ENCODE measurements at regions not wholly inside any gene's neighbourhood (a gene's known extent, or its start where the extent isn't known, plus 50 kb on each side); places are given as distances from the start of the nearest gene placed in this dataset.

DNA sequence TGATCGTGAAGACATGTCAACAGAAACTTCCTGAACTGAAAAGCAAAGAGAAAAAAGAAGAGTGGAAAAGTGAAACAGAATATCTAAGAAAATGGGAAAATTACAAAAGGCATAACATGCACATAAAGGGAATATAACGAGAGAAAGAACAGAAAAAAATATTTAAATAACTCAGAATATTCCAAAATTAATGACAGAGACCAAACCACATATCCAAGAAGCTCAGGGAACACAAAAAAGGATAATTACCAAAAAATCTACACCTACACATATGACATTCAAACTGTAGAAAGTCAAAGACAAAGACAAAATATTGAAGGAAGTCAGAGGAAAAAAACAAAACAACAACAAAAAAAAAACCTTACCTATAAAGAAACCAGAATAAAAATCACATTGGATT lies 105.5 kb downstream of the OR13A1 start:
- POLR2A ChIA-PET = no interaction called here
- Mint-ChIP-seq H3K9me3 (peaks cover 14% of the 10 kb centered on the region), H3K27ac (no peak overlapping the region), H3K27me3 (ENCODE audit: low read depth) (no peaks in the 10 kb centered on the region), H3K36me3 (peaks cover 3% of the 10 kb centered on the region), H3K4me1 (peaks cover 4% of the 10 kb centered on the region), H3K4me3 (no peak overlapping the region)
- TF ChIP-seq CREM (CRISPR knock-in tag; IDR thresholded peaks at IDR 0.05) (no peak), JUN (CRISPR knock-in tag; IDR thresholded peaks at IDR 0.05) (no peak), IRF2 (CRISPR knock-in tag; IDR thresholded peaks at IDR 0.05; ENCODE audit: borderline replicate concordance, low read depth) (no peak)
- TF ChIP-seq, protein P1, sequence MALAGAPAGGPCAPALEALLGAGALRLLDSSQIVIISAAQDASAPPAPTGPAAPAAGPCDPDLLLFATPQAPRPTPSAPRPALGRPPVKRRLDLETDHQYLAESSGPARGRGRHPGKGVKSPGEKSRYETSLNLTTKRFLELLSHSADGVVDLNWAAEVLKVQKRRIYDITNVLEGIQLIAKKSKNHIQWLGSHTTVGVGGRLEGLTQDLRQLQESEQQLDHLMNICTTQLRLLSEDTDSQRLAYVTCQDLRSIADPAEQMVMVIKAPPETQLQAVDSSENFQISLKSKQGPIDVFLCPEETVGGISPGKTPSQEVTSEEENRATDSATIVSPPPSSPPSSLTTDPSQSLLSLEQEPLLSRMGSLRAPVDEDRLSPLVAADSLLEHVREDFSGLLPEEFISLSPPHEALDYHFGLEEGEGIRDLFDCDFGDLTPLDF (CRISPR knock-in tag; IDR thresholded peaks at IDR 0.05) = no peak
- TF ChIP-seq, protein P2, sequence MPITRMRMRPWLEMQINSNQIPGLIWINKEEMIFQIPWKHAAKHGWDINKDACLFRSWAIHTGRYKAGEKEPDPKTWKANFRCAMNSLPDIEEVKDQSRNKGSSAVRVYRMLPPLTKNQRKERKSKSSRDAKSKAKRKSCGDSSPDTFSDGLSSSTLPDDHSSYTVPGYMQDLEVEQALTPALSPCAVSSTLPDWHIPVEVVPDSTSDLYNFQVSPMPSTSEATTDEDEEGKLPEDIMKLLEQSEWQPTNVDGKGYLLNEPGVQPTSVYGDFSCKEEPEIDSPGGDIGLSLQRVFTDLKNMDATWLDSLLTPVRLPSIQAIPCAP (CRISPR knock-in tag; IDR thresholded peaks at IDR 0.05) = no peak
- TF ChIP-seq, protein P3, sequence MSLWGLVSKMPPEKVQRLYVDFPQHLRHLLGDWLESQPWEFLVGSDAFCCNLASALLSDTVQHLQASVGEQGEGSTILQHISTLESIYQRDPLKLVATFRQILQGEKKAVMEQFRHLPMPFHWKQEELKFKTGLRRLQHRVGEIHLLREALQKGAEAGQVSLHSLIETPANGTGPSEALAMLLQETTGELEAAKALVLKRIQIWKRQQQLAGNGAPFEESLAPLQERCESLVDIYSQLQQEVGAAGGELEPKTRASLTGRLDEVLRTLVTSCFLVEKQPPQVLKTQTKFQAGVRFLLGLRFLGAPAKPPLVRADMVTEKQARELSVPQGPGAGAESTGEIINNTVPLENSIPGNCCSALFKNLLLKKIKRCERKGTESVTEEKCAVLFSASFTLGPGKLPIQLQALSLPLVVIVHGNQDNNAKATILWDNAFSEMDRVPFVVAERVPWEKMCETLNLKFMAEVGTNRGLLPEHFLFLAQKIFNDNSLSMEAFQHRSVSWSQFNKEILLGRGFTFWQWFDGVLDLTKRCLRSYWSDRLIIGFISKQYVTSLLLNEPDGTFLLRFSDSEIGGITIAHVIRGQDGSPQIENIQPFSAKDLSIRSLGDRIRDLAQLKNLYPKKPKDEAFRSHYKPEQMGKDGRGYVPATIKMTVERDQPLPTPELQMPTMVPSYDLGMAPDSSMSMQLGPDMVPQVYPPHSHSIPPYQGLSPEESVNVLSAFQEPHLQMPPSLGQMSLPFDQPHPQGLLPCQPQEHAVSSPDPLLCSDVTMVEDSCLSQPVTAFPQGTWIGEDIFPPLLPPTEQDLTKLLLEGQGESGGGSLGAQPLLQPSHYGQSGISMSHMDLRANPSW (CRISPR knock-in tag; conservative IDR thresholded peaks at IDR 0.05; ENCODE audit: low read depth) = no peak
- ATAC-seq (no peak), DNase-seq (ENCODE audit: low spot score) (no peak)
- CTCF ChIA-PET = no interaction called here

DNA sequence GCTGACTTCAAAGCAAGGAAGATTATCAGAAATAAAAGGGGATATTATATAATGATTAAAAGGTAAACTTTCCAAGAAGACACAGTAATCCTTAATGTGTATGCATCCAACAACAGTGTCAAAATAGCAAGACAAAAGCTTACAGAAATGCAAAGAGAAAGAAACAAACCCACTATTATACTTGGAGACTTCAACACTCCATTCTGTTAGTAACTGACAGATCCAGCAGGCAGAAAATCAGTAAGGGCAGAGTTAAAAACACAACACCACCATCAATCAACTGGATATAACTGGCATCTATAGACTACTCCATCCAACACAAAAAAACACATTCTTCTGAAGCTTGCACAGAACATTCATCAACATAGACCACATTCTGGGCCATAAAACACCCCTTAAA lies 103.8 kb downstream of the OR13A1 start:
- DNase-seq (ENCODE audit: low spot score) (no peak), ATAC-seq (no peak)
- H3K27me3 Mint-ChIP-seq (ENCODE audit: low read depth) = no peaks in the 10 kb centered on the region
- H3K9me3 Mint-ChIP-seq = peaks cover 14% of the 10 kb centered on the region
- H3K4me3 Mint-ChIP-seq = no peak overlapping the region
- no peak overlapping the region for H3K27ac Mint-ChIP-seq
- ChIA-PET CTCF (no interaction called here), POLR2A (interaction anchor here (0.5 kb wide), 1 partner anchor 426 kb away, joined by 4 read pairs; no protein-coding TSS in a partner anchor)
- TF ChIP-seq, protein P4, sequence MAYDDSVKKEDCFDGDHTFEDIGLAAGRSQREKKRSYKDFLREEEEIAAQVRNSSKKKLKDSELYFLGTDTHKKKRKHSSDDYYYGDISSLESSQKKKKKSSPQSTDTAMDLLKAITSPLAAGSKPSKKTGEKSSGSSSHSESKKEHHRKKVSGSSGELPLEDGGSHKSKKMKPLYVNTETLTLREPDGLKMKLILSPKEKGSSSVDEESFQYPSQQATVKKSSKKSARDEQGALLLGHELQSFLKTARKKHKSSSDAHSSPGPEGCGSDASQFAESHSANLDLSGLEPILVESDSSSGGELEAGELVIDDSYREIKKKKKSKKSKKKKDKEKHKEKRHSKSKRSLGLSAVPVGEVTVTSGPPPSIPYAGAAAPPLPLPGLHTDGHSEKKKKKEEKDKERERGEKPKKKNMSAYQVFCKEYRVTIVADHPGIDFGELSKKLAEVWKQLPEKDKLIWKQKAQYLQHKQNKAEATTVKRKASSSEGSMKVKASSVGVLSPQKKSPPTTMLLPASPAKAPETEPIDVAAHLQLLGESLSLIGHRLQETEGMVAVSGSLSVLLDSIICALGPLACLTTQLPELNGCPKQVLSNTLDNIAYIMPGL (CRISPR knock-in tag; IDR thresholded peaks at IDR 0.05) = no peak
- TF ChIP-seq ZNF138 (CRISPR knock-in tag; conservative IDR thresholded peaks at IDR 0.05) = no peak
- no peak for TF ChIP-seq ZNF396 (CRISPR knock-in tag; IDR thresholded peaks at IDR 0.05; ENCODE audit: borderline replicate concordance)
- TF ChIP-seq, protein P5, sequence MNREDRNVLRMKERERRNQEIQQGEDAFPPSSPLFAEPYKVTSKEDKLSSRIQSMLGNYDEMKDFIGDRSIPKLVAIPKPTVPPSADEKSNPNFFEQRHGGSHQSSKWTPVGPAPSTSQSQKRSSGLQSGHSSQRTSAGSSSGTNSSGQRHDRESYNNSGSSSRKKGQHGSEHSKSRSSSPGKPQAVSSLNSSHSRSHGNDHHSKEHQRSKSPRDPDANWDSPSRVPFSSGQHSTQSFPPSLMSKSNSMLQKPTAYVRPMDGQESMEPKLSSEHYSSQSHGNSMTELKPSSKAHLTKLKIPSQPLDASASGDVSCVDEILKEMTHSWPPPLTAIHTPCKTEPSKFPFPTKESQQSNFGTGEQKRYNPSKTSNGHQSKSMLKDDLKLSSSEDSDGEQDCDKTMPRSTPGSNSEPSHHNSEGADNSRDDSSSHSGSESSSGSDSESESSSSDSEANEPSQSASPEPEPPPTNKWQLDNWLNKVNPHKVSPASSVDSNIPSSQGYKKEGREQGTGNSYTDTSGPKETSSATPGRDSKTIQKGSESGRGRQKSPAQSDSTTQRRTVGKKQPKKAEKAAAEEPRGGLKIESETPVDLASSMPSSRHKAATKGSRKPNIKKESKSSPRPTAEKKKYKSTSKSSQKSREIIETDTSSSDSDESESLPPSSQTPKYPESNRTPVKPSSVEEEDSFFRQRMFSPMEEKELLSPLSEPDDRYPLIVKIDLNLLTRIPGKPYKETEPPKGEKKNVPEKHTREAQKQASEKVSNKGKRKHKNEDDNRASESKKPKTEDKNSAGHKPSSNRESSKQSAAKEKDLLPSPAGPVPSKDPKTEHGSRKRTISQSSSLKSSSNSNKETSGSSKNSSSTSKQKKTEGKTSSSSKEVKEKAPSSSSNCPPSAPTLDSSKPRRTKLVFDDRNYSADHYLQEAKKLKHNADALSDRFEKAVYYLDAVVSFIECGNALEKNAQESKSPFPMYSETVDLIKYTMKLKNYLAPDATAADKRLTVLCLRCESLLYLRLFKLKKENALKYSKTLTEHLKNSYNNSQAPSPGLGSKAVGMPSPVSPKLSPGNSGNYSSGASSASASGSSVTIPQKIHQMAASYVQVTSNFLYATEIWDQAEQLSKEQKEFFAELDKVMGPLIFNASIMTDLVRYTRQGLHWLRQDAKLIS (CRISPR knock-in tag; IDR thresholded peaks at IDR 0.05; ENCODE audit: borderline replicate concordance) = no peak
- TF ChIP-seq GTF2I (CRISPR knock-in tag; conservative IDR thresholded peaks at IDR 0.05) = no peak
- H3K4me1 Mint-ChIP-seq = peaks cover 4% of the 10 kb centered on the region
- H3K36me3 Mint-ChIP-seq = peaks cover 3% of the 10 kb centered on the region

DNA sequence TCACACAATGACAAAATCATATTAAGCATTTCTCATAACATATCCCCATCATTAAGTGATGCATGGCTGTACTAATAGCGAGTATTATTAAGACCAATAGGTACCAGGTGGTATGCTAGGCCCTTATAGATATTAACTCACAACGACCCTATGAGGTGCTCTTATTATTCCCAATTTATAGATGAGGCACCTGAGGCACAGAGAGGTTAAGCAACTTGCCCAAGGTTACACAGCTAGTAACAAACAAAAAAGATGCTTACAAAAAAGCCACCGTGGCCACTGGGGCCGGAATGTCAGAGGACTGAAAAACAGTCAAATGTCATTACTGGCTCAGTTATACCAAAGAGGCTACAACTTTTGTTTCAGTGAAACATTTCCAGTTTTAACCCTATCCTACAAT lies 96.0 kb downstream of the OR13A1 start:
- DNase-seq (ENCODE audit: low spot score) (no peak), ATAC-seq (no peak)
- TF ChIP-seq CBFB (CRISPR knock-in tag; IDR thresholded peaks at IDR 0.05; ENCODE audit: low read depth) (no peak), TEAD4 (CRISPR knock-in tag; IDR thresholded peaks at IDR 0.05) (no peak), ZNF671 (CRISPR knock-in tag; IDR thresholded peaks at IDR 0.05) (no peak)
- Mint-ChIP-seq H3K4me1 (no peaks in the 10 kb centered on the region), H3K27ac (no peak overlapping the region), H3K27me3 (ENCODE audit: low read depth) (no peaks in the 10 kb centered on the region), H3K9me3 (no peaks in the 10 kb centered on the region), H3K4me3 (no peak overlapping the region), H3K36me3 (no peaks in the 10 kb centered on the region)
- POLR2A ChIA-PET = no interaction called here
- CTCF ChIA-PET = no interaction called here
